GM12864 (cell line): ENCODE measurements at regions not wholly inside any gene's neighbourhood (a gene's known extent, or its start where the extent isn't known, plus 50 kb on each side); places are given as distances from the start of the nearest gene placed in this dataset.

Experiments
- DNase-seq: peaks from one replicate; pipeline ENCODE4 v3.0.0-alpha.2; 2011; ENCODE audit warnings: low read depth
- H3K4me3 ChIP-seq: 2 replicates; pipeline ENCODE4 v1.5.1; 2011; ENCODE audit warnings: mild to moderate bottlenecking, low read depth, low read length, control low read depth
- TF ChIP-seq, protein P1 (sequence below): IDR thresholded peaks from 2 replicates; pipeline ENCODE4 v1.5.1; 2011; ENCODE audit warnings: low read depth, mild to moderate bottlenecking, moderate library complexity, low read length, control low read depth, inconsistent platforms; ENCODE audit errors: missing control alignments

DNA sequence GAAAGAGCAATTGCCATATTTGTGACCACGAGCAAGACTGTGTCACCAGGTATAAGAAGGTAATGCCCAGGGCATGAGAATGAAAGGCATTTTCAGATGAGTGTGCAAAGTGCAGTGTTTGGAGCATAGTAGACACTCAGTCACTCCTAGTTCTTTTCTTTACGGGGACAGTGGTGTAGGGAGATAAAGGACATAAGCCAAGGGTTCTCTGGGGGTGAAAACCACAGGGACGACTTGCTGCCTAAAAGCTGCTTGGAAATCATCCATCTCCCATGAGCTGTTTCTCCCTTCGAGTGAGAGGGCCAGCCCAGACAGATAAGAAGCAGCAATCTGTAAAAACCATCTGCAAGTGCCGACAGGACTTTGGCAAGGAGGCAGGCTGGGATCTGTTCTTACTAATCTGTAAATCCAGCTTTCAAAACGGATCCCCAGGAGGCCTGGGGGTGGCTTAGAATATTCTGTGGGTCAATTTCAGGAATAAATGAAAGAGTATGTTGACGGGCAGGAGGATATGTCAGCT, 221.6 kb downstream of the LPIN1 start:
- no peak overlapping the region for H3K4me3 ChIP-seq
- TF ChIP-seq, protein P1, sequence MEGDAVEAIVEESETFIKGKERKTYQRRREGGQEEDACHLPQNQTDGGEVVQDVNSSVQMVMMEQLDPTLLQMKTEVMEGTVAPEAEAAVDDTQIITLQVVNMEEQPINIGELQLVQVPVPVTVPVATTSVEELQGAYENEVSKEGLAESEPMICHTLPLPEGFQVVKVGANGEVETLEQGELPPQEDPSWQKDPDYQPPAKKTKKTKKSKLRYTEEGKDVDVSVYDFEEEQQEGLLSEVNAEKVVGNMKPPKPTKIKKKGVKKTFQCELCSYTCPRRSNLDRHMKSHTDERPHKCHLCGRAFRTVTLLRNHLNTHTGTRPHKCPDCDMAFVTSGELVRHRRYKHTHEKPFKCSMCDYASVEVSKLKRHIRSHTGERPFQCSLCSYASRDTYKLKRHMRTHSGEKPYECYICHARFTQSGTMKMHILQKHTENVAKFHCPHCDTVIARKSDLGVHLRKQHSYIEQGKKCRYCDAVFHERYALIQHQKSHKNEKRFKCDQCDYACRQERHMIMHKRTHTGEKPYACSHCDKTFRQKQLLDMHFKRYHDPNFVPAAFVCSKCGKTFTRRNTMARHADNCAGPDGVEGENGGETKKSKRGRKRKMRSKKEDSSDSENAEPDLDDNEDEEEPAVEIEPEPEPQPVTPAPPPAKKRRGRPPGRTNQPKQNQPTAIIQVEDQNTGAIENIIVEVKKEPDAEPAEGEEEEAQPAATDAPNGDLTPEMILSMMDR, result no peak
- DNase-seq, result no peak

DNA sequence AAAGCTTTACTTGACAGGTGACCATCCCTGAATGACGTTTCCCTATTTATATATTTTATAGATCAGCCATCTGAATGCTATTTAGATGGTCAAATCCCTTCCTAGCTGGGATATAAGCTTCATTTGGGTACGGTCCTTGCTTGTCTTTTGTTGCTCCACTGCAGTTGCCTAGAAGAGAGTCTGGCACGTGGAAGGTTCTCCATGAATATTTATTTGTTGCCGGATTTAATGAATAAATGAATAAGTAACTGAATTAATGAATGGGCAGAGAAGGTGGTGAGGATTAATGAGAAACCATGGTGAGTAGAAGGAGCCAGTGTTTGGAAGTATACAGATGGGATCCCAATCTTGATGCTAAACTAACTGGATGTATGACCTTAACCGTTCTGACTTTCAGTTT, 222.1 kb downstream of the LPIN1 start:
- DNase-seq, result no peak
- TF ChIP-seq, protein P1, result no peak
- H3K4me3 ChIP-seq, result no peak overlapping the region

DNA sequence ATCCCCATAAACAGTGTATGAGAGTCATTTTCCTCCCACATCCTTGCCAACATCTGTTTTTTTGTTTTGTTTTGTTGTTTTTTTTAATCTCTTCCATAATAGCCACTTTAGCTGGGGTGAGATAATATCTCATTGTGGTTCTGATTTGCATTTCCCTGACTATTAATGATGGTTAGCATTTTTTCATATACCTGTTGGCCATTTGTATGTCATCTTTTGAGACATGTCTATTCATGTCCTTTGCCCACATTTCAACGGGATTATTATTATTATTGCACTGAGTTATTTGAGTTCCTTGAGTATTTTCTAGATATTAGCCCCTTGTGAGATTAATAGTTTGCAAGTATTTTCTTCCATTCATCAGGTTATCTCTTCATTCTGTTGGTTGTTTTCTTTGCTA, 223.3 kb downstream of the LPIN1 start:
- no peak for DNase-seq
- H3K4me3 ChIP-seq, result no peak overlapping the region
- TF ChIP-seq, protein P1, result no peak

DNA sequence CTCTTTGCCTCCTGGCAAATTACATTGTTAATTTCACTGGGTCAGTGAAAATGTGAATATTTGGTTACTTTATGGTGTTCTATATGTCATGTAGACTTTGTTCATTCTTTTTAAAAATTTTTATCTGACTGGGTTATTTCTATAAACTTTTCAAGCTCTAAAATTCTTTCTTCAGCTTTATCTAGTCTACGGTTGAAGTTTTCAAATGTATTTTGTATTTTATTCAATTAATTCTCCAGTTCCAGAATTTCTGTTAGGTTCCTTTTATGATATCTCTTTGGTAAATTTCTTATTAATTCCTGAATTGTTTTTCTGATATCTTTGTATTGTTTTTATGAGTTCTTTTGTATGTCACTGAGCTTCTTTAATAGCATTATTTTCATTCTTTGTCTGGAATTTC, 228.1 kb downstream of the LPIN1 start:
- DNase-seq, result no peak
- TF ChIP-seq, protein P1, result no peak
- H3K4me3 ChIP-seq, result no peak overlapping the region

DNA sequence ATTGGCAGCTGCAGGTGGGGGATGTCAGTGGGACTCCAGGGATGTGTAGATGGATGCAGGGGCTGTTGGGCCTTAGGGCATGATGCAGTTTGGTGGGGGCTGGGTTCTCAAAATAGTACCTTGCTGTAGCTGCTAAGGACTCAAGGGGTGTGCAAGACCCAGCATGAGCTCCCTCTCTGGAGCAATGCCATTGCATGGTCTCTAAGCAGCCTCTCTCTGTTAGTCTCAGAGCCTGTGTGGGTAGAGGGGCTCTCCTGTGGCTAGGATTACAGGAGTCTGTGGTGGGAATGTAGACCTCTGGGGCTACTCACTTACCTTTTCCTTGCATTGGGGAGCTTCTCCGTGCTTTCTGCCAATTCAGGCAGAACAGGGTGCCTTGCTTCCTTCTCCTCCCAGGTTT, 228.9 kb downstream of the LPIN1 start:
- H3K4me3 ChIP-seq, result no peak overlapping the region
- no peak for DNase-seq
- TF ChIP-seq, protein P1, result no peak

DNA sequence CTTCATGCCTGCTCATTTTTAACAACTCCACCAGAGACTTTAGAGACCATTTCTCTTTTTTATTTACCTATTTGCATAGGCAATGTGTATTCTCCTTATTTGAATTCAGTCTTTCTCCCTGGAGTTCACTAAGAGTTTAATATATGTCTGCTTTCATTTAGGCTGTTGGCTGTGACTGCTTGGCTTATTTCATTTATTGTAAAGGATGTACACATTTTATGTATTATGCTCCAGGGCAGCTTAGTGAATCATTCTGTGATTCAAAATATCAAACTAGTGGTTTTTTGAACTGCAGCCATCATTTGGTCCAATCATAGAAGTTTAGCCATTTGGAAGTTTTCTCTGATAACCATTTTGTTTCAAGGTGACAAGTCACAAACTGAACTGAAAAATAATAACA, 229.6 kb downstream of the LPIN1 start:
- DNase-seq, result no peak

More for the DNA sequence above, 229.6 kb downstream of the LPIN1 start:
- no peak overlapping the region for H3K4me3 ChIP-seq
- TF ChIP-seq, protein P1, result no peak
